Suprapubic skin (tissue), 4 donors: ENCODE measurements at regions not wholly inside any gene's neighbourhood (a gene's known extent, or its start where the extent isn't known, plus 50 kb on each side); places are given as distances from the start of the nearest gene placed in this dataset.
A peak's percentile ranks its signal among the peaks of the same experiment; 100 is the strongest.
"Not testable (repeated sequence)": the region's sequence is repeated elsewhere in the genome, so short reads cannot be mapped to it uniquely, and the experiment has no call there.

Source experiments
- DNase-seq, 2 donors: peaks; one replicate each; pipeline ENCODE4 v3.0.0-alpha.2; 2019; ENCODE audit warnings: low spot score in 2 of 2
- H3K27ac ChIP-seq: fragments of 200-600 bp; sonication (generic); one replicate; pipeline ENCODE4 v1.5.1; 2019
- H3K27me3 ChIP-seq: fragments of 200-600 bp; sonication (generic); one replicate; pipeline ENCODE4 v1.5.1; 2019
- H3K36me3 ChIP-seq: fragments of 200-600 bp; sonication (generic); one replicate; pipeline ENCODE4 v1.5.1; 2019
- H3K4me1 ChIP-seq: fragments of 200-600 bp; sonication (generic); one replicate; pipeline ENCODE4 v1.5.1; 2019
- H3K4me3 ChIP-seq: fragments of 200-600 bp; sonication (generic); one replicate; pipeline ENCODE4 v1.5.1; 2019; ENCODE audit warnings: mild to moderate bottlenecking
- H3K9me3 ChIP-seq: fragments of 200-600 bp; sonication (generic); one replicate; pipeline ENCODE4 v1.5.1; 2019
- EP300 ChIP-seq: sonication (generic); formaldehyde crosslinking; IDR thresholded peaks from one replicate; pipeline ENCODE4 v1.6.1; 2017; ENCODE audit warnings: antibody characterized with exemption
- POLR2A ChIP-seq, 2 donors: fragments of 450-650 bp; IDR thresholded peaks; one replicate each; pipeline ENCODE4 v1.6.1; 2017; ENCODE audit warnings: antibody characterized with exemption in 2 of 2, mild to moderate bottlenecking in 2 of 2, moderate library complexity in 2 of 2
- POLR2AphosphoS5 ChIP-seq, 3 donors: sonication (generic); formaldehyde crosslinking; IDR thresholded peaks; one replicate each; pipeline ENCODE4 v1.6.1; 2017; ENCODE audit warnings: antibody characterized with exemption in 3 of 3
- WGBS: methylation state at CpG from one replicate; pipeline ENCODE4 v1.1.5; 2018; 5-methylcytosine and 5-hydroxymethylcytosine counted together
- TF ChIP-seq, protein P1 (sequence below), 2 donors: fragments of 200-600 bp in 1 of 2; fragments of 450-650 bp in 1 of 2; sonication (generic) in 1 of 2; IDR thresholded peaks; one replicate each; pipeline ENCODE4 v1.5.1; 2016 to 2019; ENCODE audit warnings: antibody characterized with exemption in 2 of 2, mild to moderate bottlenecking in 1 of 2, moderate library complexity in 1 of 2

DNA sequence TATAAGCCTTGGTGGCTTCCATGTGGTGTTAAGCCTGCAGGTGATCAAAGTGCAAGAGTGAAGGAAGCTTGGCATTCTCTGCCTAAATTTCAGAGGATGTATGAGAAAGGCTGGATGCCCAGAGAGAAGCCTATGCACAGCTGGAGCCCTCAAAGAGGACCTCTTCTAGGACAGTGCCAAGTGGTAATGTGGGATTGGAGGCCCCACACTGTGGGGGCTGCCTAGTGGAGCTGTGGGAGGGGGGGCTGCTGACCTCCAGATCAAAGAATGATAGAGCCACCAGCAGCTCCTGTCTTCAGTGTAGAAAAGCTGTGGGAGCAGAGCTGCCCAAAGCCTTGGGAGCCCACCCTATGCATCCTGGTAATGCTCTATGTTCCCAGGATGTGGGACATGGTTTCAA is 1512.7 kb upstream of the TPTE start:
- Histone ChIP-seq H3K4me3 (no peak overlapping the region), H3K27me3 (peaks cover 5% of the 10 kb centered on the region), H3K9me3 (peaks cover 11% of the 10 kb centered on the region), H3K27ac (no peak overlapping the region), H3K36me3 (no peaks in the 10 kb centered on the region), H3K4me1 (no peaks in the 10 kb centered on the region)
- TF ChIP-seq, protein P1, sequence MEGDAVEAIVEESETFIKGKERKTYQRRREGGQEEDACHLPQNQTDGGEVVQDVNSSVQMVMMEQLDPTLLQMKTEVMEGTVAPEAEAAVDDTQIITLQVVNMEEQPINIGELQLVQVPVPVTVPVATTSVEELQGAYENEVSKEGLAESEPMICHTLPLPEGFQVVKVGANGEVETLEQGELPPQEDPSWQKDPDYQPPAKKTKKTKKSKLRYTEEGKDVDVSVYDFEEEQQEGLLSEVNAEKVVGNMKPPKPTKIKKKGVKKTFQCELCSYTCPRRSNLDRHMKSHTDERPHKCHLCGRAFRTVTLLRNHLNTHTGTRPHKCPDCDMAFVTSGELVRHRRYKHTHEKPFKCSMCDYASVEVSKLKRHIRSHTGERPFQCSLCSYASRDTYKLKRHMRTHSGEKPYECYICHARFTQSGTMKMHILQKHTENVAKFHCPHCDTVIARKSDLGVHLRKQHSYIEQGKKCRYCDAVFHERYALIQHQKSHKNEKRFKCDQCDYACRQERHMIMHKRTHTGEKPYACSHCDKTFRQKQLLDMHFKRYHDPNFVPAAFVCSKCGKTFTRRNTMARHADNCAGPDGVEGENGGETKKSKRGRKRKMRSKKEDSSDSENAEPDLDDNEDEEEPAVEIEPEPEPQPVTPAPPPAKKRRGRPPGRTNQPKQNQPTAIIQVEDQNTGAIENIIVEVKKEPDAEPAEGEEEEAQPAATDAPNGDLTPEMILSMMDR (IDR thresholded peaks at IDR 0.05): no peak
- TF ChIP-seq POLR2AphosphoS5 (IDR thresholded peaks at IDR 0.05): no peak
- TF ChIP-seq POLR2A (IDR thresholded peaks at IDR 0.05): no peak
- no peak for TF ChIP-seq EP300
- peak in 1 of 2 donors; percentile 79 for DNase-seq

DNA sequence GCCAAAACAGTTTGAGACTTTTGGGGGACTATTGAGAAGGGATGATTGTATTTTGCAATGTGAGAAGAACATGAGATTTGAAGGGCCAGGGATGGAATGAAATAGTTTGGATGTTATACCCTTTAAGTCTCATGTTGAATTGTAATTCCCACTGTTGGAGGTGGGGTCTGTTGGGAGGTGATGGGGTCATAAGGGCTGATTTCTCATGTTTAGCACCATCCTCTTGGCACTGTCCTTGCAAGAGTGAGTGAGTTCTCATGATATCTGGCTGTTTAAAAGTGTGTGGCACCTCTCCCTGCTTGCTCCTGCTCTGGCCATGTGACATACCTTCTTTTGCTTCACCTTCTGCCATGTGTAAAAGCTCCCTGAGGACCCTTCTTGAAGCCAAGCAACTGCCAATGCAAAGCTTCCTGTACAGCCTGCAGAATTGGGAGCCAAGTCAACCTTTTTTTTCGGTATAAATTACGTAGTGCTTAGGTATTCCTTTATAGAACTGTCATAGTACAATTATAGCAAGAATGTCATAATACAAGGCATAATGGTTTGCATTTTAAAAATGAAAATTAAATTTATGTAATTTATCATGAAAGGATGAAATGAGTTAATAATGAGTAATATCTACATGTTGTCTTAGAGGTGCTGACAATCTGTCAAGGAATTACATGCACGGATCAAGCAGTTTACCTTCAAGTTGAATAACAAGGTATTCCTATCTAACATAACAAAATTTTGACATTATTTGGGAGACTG is 1511.9 kb upstream of the TPTE start:
- not testable (repeated sequence) for H3K36me3 ChIP-seq, H3K27ac ChIP-seq, H3K4me3 ChIP-seq, H3K27me3 ChIP-seq, DNase-seq, H3K4me1 ChIP-seq
- 33% methylated on average over 3 of the region's 3 CpGs for WGBS
- H3K9me3 ChIP-seq: peaks cover 11% of the 10 kb centered on the region

DNA sequence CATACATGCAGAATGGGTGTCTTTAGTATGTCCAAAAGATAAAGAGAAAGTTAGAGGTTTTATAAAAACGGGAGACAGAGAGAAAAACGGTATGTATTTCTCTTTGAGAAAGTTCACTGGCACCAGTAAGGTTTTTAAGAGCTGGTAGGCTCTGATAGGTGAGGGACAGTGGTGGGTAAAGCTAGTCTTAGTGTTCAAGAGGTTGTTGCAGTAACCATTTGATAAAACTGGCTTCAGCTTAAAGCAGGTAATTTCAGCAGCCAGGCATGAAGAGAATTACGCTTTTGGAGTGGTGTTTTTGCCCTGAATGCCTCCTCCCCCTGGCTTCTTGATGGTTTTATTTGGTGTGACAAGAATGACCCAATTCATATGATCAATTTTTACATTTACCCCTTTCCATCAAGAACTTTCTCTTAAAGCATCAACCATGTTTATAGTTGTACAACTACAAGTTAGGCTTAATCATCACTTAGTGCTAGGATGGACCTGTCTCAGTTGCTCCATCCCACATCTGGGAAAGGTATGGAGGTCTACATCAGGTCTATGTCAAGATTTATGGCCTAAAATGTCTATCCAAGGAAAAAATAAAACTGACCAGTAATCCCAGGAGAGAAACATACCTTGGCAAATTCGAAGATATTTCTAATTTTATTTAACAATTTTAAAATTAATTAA is 1511.1 kb upstream of the TPTE start:
- 18% methylated on average over 2 of the region's 4 CpGs for WGBS
- not testable (repeated sequence) for DNase-seq

DNA sequence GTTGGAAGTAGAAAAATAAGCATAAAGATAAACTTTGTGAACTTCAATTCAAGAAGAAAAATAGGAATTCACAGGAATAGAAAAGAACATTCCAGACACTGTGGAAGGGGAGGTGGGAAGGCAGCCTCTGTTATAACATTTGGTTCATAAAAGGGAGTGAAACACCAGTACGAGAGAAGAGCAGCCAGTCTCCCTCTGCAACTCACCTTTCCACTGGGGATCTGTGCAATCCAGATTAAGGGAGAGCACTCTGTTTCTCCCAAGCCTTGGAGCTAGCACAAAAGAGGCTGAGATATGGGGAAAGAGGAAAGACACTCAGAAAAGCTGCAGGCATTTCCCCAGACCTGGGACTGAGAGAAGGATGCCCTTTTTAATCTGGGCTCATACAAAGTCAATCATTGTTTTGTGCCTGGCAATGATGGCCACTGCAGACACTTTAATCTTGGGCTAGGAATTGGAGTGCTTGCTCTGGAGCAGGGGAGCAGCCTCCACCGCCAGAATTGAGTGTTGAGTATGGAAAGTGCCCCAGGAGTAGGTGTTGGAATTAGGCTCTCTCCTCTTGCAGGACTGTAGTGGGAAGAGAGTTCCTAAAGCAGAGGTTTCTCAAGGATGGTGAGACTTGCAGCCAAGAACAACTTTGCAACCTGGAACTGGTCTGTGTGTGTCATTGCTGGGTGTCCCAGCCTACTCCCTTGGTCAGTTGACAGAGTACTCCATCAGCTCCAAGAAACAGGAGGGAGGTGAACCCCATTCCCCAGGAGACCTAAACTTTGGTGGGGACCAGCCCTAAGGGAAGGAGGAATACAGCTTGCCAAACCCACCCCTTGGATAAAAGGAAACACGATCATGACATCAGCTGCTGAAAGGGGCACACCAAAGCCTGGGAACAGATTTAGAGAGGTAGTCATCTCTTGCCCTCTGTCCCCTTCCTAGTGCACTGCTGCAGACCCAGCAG is 1510.2 kb upstream of the TPTE start:
- H3K27ac ChIP-seq, H3K36me3 ChIP-seq, H3K4me1 ChIP-seq, H3K27me3 ChIP-seq, H3K4me3 ChIP-seq, DNase-seq: not testable (repeated sequence)
- 66% methylated on average over 3 of the region's 3 CpGs for WGBS
- peaks cover 11% of the 10 kb centered on the region for H3K9me3 ChIP-seq

More for the DNA sequence above, 1511.1 kb upstream of the TPTE start:
- peaks cover 11% of the 10 kb centered on the region for H3K9me3 ChIP-seq
- not testable (repeated sequence) for H3K36me3 ChIP-seq, H3K4me3 ChIP-seq, H3K4me1 ChIP-seq, H3K27me3 ChIP-seq, H3K27ac ChIP-seq

DNA sequence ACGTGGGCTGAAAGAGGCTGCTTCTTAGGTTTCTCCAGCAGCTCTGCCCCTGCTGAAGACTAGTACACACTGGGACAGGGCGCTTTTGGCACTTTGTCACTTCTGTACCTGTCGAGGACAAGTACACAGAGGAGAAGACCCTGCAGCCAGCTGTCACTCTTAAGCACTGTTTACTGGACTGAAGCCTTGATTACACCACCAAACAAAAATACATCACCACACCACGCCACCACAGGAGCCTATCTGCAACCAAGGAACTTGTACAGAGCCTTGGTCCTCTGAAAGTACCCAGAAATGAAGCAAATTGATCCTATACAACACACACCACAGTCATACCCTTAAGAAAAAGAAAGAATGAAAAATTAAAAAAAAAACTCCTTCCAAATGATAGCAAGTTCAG is 1509.5 kb upstream of the TPTE start:
- not testable (repeated sequence) for DNase-seq, H3K36me3 ChIP-seq, H3K27me3 ChIP-seq, H3K4me3 ChIP-seq, H3K27ac ChIP-seq, H3K4me1 ChIP-seq
- peaks cover 11% of the 10 kb centered on the region for H3K9me3 ChIP-seq
- WGBS: 40% methylated on average over 4 of the region's 4 CpGs

DNA sequence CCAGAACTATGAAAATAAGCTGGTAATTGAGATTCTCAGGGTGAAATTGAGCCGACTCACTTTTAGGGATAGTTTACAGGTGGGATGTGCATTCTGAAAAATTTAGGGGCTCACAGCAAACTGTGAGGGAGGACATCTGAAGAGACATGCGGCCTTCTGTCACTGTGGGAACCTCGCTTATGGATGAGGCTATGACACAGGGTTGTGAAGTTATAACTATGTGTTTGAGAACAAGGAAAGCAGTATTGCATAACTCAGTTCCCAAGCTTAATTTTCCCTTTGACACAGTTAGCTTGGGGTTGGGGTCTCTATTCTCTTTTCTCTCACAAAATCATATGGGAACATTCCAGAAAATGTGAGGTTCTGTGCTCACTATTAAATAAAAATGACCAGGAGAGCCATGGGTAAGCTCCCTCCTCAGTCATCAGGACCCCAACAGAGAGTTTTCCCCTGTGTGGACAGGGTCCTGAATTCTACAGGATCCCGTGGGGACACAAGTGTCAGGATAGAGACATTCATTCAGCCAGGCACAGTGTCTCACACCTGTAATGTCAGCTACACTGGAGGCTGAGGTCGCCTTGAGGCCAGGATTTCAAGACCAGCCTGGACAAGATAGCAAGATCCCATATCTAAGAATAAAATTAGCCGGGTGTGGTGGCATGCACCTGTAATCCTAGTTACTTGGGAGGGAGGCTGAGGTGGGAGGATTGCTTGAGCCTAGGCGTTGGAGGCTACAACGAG is 1507.7 kb upstream of the TPTE start:
- not testable (repeated sequence) for H3K27me3 ChIP-seq

DNA sequence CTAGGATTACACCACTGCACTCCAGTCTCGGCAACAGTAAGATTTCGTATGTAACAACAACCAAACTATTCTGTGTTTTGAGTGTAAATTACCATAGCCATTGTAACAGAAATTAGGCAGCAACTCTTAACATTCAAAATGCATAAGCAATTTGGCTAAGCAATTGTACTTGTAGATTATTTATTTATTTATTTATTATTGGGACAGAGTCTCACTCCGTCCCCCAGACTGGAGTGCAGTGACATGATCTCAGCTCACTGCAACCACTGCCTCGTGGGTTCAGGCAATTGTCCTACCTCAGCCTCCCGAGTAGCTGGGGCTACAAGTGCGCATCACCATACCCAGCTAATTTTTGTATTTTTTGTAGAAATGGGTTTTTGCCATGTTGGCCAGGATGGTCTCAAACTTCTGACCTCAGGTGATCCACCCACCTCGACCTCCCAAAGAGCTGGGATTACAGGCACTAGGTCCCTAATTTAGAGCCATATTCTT is 1507.1 kb upstream of the TPTE start:
- H3K36me3 ChIP-seq, H3K27ac ChIP-seq, H3K27me3 ChIP-seq, H3K9me3 ChIP-seq, H3K4me3 ChIP-seq, H3K4me1 ChIP-seq, DNase-seq: not testable (repeated sequence)
- 74% methylated on average over 7 of the region's 7 CpGs for WGBS

More for the DNA sequence above, 1507.7 kb upstream of the TPTE start:
- not testable (repeated sequence) for H3K9me3 ChIP-seq, H3K27ac ChIP-seq, H3K4me1 ChIP-seq, DNase-seq, H3K4me3 ChIP-seq, H3K36me3 ChIP-seq
- WGBS: 65% methylated on average over 8 of the region's 8 CpGs

DNA sequence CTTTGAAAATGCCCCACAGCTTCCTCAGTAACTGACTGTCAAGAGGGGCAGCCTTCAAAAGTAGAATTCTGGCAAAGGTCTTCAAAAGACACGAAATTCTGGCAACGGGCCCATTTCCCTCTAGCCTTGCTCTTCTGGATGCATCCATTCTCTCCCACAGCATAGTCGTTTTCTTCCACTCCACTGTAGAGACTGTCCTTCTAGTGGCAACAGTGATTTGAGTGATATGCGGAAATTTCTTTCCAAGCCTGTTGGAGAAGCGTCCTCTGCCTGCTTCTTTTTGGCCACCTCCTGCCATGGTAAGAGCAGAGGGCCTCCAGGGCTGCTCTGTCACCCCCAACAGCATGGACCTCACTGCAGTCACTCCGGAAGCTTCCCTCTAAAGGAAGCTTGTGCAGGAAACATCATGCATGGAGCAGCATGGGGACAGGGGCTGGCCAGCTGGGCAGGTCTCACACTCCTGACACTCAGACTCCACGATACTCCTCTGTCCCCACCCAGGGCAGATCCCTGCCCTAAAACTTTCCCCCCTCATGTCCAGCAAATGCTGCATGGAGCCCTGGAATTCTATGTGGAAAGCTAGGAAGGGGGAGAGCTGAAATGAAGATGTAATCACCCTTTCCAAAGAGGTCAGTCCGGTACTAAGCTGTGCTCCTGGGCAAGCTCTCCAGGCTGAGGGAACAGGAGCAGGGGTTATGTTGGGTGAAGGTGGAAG is 1505.7 kb upstream of the TPTE start:
- peak in 1 of 2 donors; percentile 51 for DNase-seq
- not testable (repeated sequence) for H3K4me1 ChIP-seq, H3K4me3 ChIP-seq, H3K9me3 ChIP-seq, H3K36me3 ChIP-seq, H3K27ac ChIP-seq, H3K27me3 ChIP-seq
- WGBS: 63% methylated on average over 7 of the region's 8 CpGs

DNA sequence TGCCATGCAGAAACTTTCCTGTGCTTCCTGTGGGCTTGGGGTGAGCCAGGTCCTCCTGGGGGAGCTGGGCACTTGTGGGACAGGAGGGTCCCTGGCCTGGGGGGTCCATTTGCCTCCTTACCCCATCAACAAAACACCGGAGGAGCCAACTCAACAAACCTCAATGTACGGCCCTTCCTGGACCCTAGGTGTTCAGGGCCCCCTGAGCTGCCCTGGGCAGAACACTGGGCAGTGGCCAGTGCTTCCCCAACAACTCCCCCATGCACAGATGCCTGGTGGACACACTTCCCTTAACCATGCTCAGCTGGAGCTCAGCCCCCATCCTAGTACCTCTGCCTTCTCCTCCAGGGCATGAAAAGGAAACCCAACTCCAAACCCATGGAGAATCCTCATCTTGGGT is 1504.2 kb upstream of the TPTE start:
- H3K27me3 ChIP-seq: not testable (repeated sequence)
- WGBS: no CpG with 5 or more reads among the region's 2 CpGs

DNA sequence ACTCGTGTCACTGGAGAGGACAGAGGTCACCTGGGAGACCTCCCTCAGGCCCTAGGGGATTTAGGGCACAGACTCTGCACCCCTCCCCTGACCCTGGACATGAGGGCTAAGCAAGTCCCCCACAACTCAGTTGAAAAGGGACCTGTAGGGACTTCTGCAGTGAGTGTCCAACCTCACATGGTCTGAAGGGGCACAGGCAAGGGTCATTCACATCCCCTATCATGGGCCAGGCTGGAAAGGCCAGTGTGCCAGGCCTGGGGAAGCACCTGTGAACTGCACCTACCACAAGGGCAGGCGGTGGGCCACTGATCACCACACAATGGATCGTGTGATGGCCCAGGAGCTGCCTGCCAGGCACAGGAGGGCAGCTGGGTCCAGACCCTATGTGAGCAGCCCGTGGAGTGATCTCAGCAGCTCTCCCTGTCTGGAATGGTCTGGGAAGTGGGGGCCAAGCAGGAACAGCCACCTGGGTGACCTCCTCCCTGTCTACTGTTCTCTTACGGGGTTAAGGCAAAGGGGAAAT is 1502.6 kb upstream of the TPTE start:
- H3K9me3 ChIP-seq, H3K4me1 ChIP-seq, H3K27ac ChIP-seq, H3K4me3 ChIP-seq, H3K27me3 ChIP-seq, H3K36me3 ChIP-seq, DNase-seq: not testable (repeated sequence)
- WGBS: no CpG with 5 or more reads among the region's 5 CpGs

More for the DNA sequence above, 1504.2 kb upstream of the TPTE start:
- H3K4me3 ChIP-seq, H3K9me3 ChIP-seq, H3K36me3 ChIP-seq, DNase-seq, H3K4me1 ChIP-seq, H3K27ac ChIP-seq: not testable (repeated sequence)
